HCT116 (cell line): ENCODE measurements at regions not wholly inside any gene's neighbourhood (a gene's known extent, or its start where the extent isn't known, plus 50 kb on each side); places are given as distances from the start of the nearest gene placed in this dataset.

Experiments
- ATAC-seq: fragments of 200-7000 bp; cut with Tn5 transposase; 2 replicates; pipeline ENCODE4 v1.9.1; 2020; ENCODE audit warnings: mild to moderate bottlenecking, moderate library complexity
- BruUV-seq: library from RNA; stranded (reverse); fragments of 400-500 nt; replicated peaks from 2 replicates; lab custom pipeline; 2021; lab: Mats Ljungman, UMichigan
- CTCF ChIA-PET: fragments of 300-600 bp; sonication (Branson Sonifier 250); formaldehyde crosslinking; loops from one replicate; lab custom pipeline; 2021; ENCODE audit warnings: antibody characterized with exemption; lab: Charles Lee
- POLR2A ChIA-PET: fragments of 300-600, 350-600 bp; sonication (Branson Sonifier 250); formaldehyde crosslinking; loops from one replicate; lab custom pipeline; 2021; ENCODE audit warnings: antibody characterized with exemption; lab: Charles Lee
- RAD21 ChIA-PET, 2 experiments: fragments of 300-600 bp; sonication (Branson Sonifier 250); formaldehyde crosslinking; loops; one replicate each; lab custom pipeline; 2023; ENCODE audit warnings: low total read pairs in 2 of 2; ENCODE audit not compliant: uncharacterized antibody in 2 of 2, unreplicated experiment in 2 of 2, low non-redundant PET in 1 of 2; lab: Charles Lee
- DNase-seq: peaks from one replicate; pipeline ENCODE4 v3.0.0-alpha.2; 2010; ENCODE audit warnings: low read depth, low spot score
- H2AFZ ChIP-seq: fragments of 200-600 bp; shearing (Covaris generic), sonication (generic); 2 replicates; pipeline ENCODE4 v1.6.1; 2017; ENCODE audit warnings: low read depth, mixed run types, mixed read lengths, antibody characterized with exemption, low read length; ENCODE audit not compliant: poor library complexity, severe bottlenecking
- H3K27ac ChIP-seq: 2 replicates; pipeline ENCODE4 v1.5.1; 2012; ENCODE audit warnings: low read depth, low read length
- H3K27me3 ChIP-seq: fragments of 200-600 bp; sonication (generic); 2 replicates; pipeline ENCODE4 v1.6.1; 2016; ENCODE audit warnings: mixed run types, low read length, mixed read lengths; ENCODE audit not compliant: insufficient read depth
- H3K36me3 ChIP-seq, 2 experiments: fragments of 200-500 bp in 1 of 2; fragments of 200-600 bp in 1 of 2; sonication (Bioruptor generic) in 1 of 2; sonication (generic) in 1 of 2; 2 replicates each; pipeline versions ENCODE4 v1.5.1 to v1.6.1; 2014 to 2016; ENCODE audit warnings: low read length in 2 of 2, inconsistent platforms in 1 of 2, mixed read lengths in 1 of 2, mixed run types in 1 of 2; ENCODE audit not compliant: insufficient read depth in 2 of 2, control insufficient read depth in 1 of 2
- H3K4me1 ChIP-seq, 2 experiments: fragments of 200-600 bp in 1 of 2; sonication (generic) in 1 of 2; 2 replicates each; pipeline versions ENCODE4 v1.5.1 to v1.6.1; 2012 to 2017; ENCODE audit warnings: low read length in 2 of 2, inconsistent platforms in 1 of 2, mild to moderate bottlenecking in 1 of 2, mixed read lengths in 1 of 2, mixed run types in 1 of 2, moderate library complexity in 1 of 2; ENCODE audit not compliant: insufficient read depth in 2 of 2, control insufficient read depth in 1 of 2
- H3K4me2 ChIP-seq: fragments of 200-600 bp; sonication (generic); 2 replicates; pipeline ENCODE4 v1.6.1; 2017; ENCODE audit warnings: mixed run types, low read length, mixed read lengths
- H3K4me3 ChIP-seq, 2 experiments: fragments of 200-600 bp in 1 of 2; sonication (generic) in 1 of 2; replicated peaks in 1 of 2; 2 replicates each; pipeline ENCODE4 v1.5.1; 2011 to 2016; ENCODE audit warnings: low read length in 2 of 2, control low read depth in 1 of 2, low read depth in 1 of 2, mild to moderate bottlenecking in 1 of 2, mixed read lengths in 1 of 2, mixed run types in 1 of 2
- H3K79me2 ChIP-seq: fragments of 200-600 bp; sonication (generic); 2 replicates; pipeline ENCODE4 v1.6.1; 2017; ENCODE audit warnings: mild to moderate bottlenecking, mixed run types, low read length, moderate library complexity, mixed read lengths; ENCODE audit not compliant: insufficient read depth
- H3K9ac ChIP-seq: fragments of 200-600 bp; sonication (generic); 2 replicates; pipeline ENCODE4 v1.6.1; 2016; ENCODE audit warnings: low read length, mixed read lengths
- H3K9me2 ChIP-seq: fragments of 200-600 bp; sonication (generic), shearing (Covaris generic); 2 replicates; pipeline ENCODE4 v1.6.1; 2017; ENCODE audit warnings: mixed run types, mild to moderate bottlenecking, moderate library complexity; ENCODE audit not compliant: insufficient read depth
- H3K9me3 ChIP-seq, 2 experiments: fragments of 200-500 bp in 1 of 2; fragments of 200-600 bp in 1 of 2; sonication (Bioruptor generic) in 1 of 2; sonication (generic) in 1 of 2; 2 replicates each; pipeline ENCODE4 v1.6.1; 2014 to 2017; ENCODE audit warnings: low read length in 2 of 2, mixed read lengths in 2 of 2, inconsistent platforms in 1 of 2, low read depth in 1 of 2, mild to moderate bottlenecking in 1 of 2, mixed run types in 1 of 2, moderate library complexity in 1 of 2; ENCODE audit not compliant: control insufficient read depth in 1 of 2, insufficient read depth in 1 of 2
- H4K20me1 ChIP-seq: fragments of 200-600 bp; sonication (generic), shearing (Covaris generic); 2 replicates; pipeline ENCODE4 v1.6.1; 2017; ENCODE audit warnings: mixed run types, mild to moderate bottlenecking, moderate library complexity; ENCODE audit not compliant: insufficient read depth
- CBX3 ChIP-seq: IDR thresholded peaks from 2 replicates; pipeline ENCODE4 v1.6.1; 2012; ENCODE audit warnings: low read depth
- EGR1 ChIP-seq: IDR thresholded peaks from 2 replicates; pipeline ENCODE4 v1.6.1; 2012; ENCODE audit warnings: low read depth
- EZH2 ChIP-seq: fragments of 200-600 bp; sonication (generic); IDR thresholded peaks from 2 replicates; pipeline ENCODE4 v1.6.1; 2017; ENCODE audit warnings: antibody characterized with exemption, mixed run types
- EZH2phosphoT487 ChIP-seq: fragments of 200-600 bp; IDR thresholded peaks from 2 replicates; pipeline ENCODE4 v1.6.1; 2018; ENCODE audit warnings: antibody characterized with exemption, borderline replicate concordance
- FOSL1 ChIP-seq: IDR thresholded peaks from 2 replicates; pipeline ENCODE4 v1.6.1; 2012; ENCODE audit warnings: low read depth
- JUND ChIP-seq: IDR thresholded peaks from 2 replicates; pipeline ENCODE4 v1.6.1; 2012
- POLR2A ChIP-seq: IDR thresholded peaks from 2 replicates; pipeline ENCODE4 v1.7.0; 2011; ENCODE audit warnings: borderline replicate concordance; ENCODE audit not compliant: insufficient read depth, insufficient read length; ENCODE audit errors: extremely low read depth
- POLR2AphosphoS5 ChIP-seq: IDR thresholded peaks from 2 replicates; pipeline ENCODE4 v1.6.1; 2011; ENCODE audit warnings: mild to moderate bottlenecking, low read depth, low read length, moderate library complexity
- RAD21 ChIP-seq: IDR thresholded peaks from 2 replicates; pipeline ENCODE4 v1.6.1; 2012; ENCODE audit warnings: low read depth, mild to moderate bottlenecking
- ZBTB33 ChIP-seq: IDR thresholded peaks from 2 replicates; pipeline ENCODE4 v1.6.1; 2011; ENCODE audit warnings: mild to moderate bottlenecking, low read length, moderate library complexity; ENCODE audit not compliant: insufficient replicate concordance; ENCODE audit errors: extremely low read depth
- ZNF274 ChIP-seq: fragments of 200-500 bp; sonication (Bioruptor generic); IDR thresholded peaks from 2 replicates; pipeline ENCODE4 v1.6.1; 2014; ENCODE audit warnings: mild to moderate bottlenecking, low read depth, low read length, inconsistent platforms
- intact Hi-C: fragments of 100-400 bp; cut with micrococcal nuclease; formaldehyde crosslinking; loops from 2 replicates; pipeline ENCODE4 v1.10.0; 2022

- CTCF ChIA-PET: no interaction called here
- BruUV-seq: no TSS peak
- intact Hi-C loops: no loop called here
- Histone ChIP-seq H3K9me2 (no peaks in the 10 kb centered on the region), H3K36me3 (no peaks in the 10 kb centered on the region), H4K20me1 (no peaks in the 10 kb centered on the region), H3K4me2 (no peak overlapping the region), H3K4me1 (peaks cover 6 to 13% of the 10 kb centered on the region in 2 experiments), H3K9me3 (no peaks in the 10 kb centered on the region), H3K27me3 (peaks cover 86% of the 10 kb centered on the region), H3K27ac (no peak overlapping the region), H3K4me3 (no peak overlapping the region), H3K79me2 (no peaks in the 10 kb centered on the region), H3K9ac (no peak overlapping the region), H2AFZ (no peak overlapping the region)
- TF ChIP-seq EGR1: no peak
- TF ChIP-seq RAD21: no peak
- no peak for TF ChIP-seq FOSL1
- TF ChIP-seq POLR2AphosphoS5: no peak
- no peak for TF ChIP-seq EZH2phosphoT487
- no peak for TF ChIP-seq CBX3
- POLR2A ChIA-PET: no interaction called here
- DNase-seq: no peak
- no peak for ATAC-seq
- RAD21 ChIA-PET: no interaction called here
Observed at GRCh38 chr11:19436932-19437331, 196.2 kb upstream of the E2F8 start.

- intact Hi-C loops: no loop called here
- H3K4me1 ChIP-seq: peaks cover 0 to 7% of the 10 kb centered on the region in 2 experiments; a peak in 1 of 4 replicates
- no peaks in the 10 kb centered on the region for H3K79me2 ChIP-seq
- no peaks in the 10 kb centered on the region for H3K9me3 ChIP-seq
- no TSS peak for BruUV-seq
- no peak for ATAC-seq
- ChIA-PET RAD21 (no interaction called here), POLR2A (no interaction called here), CTCF (no interaction called here)
- no peak overlapping the region for H3K27ac ChIP-seq
- H3K27me3 ChIP-seq: peaks cover 97% of the 10 kb centered on the region
- no peaks in the 10 kb centered on the region for H3K36me3 ChIP-seq
- H3K4me2 ChIP-seq: no peak overlapping the region
- no peak overlapping the region for H3K4me3 ChIP-seq
- H2AFZ ChIP-seq: no peak overlapping the region
- TF ChIP-seq ZNF274 (no peak), RAD21 (no peak), POLR2A (no peak), ZBTB33 (no peak), POLR2AphosphoS5 (no peak), JUND (no peak), EZH2 (no peak), EGR1 (no peak)
- no peak for DNase-seq
- H3K9ac ChIP-seq: no peak overlapping the region
- H3K9me2 ChIP-seq: no peaks in the 10 kb centered on the region
- H4K20me1 ChIP-seq: no peaks in the 10 kb centered on the region
Observed at GRCh38 chr11:19435306-19435989, 194.7 kb upstream of the E2F8 start.
